T-helper 2 cell treated with Interferon-gamma antibody and Interleukin-4, amounts not matched to agents 100 ng/mL and 5 ng/mL, for 36 hours (primary cell): ENCODE measurements at regions not wholly inside any gene's neighbourhood (a gene's known extent, or its start where the extent isn't known, plus 50 kb on each side); places are given as distances from the start of the nearest gene placed in this dataset.

Experiments
- intact Hi-C: fragments of 100-400 bp; cut with micrococcal nuclease; formaldehyde crosslinking; loops from one replicate; pipeline ENCODE4 v1.15.1; 2023

- intact Hi-C loops: no loop called here
Measured at GRCh38 chr2:150716186-150716585, 228.7 kb upstream of the RND3 start.

GRCh38 chr2:150715501-150715900 lies 228.0 kb upstream of the RND3 start:
- intact Hi-C loops: no loop called here

GRCh38 chr2:150710916-150711315 lies 223.4 kb upstream of the RND3 start:
- intact Hi-C loops: no loop called here

GRCh38 chr2:150710041-150710440 lies 222.6 kb upstream of the RND3 start:
- intact Hi-C loops: no loop called here

- intact Hi-C loops: no loop called here
Measured at GRCh38 chr2:150706561-150706960, 219.1 kb upstream of the RND3 start.

GRCh38 chr2:150705767-150706166 lies 218.3 kb upstream of the RND3 start:
- intact Hi-C loops: no loop called here

GRCh38 chr2:150705357-150705756 lies 217.9 kb upstream of the RND3 start:
- intact Hi-C loops: no loop called here

- intact Hi-C loops: no loop called here
Measured at GRCh38 chr2:150702791-150703190, 215.3 kb upstream of the RND3 start.

GRCh38 chr2:150700666-150701580 lies 213.5 kb upstream of the RND3 start:
- intact Hi-C loops: no loop called here

- intact Hi-C loops: no loop called here
Measured at GRCh38 chr2:150699218-150699617, 211.8 kb upstream of the RND3 start.

GRCh38 chr2:150698016-150698661 lies 210.7 kb upstream of the RND3 start:
- intact Hi-C loops: no loop called here

GRCh38 chr2:150697596-150697995 lies 210.1 kb upstream of the RND3 start:
- intact Hi-C loops: no loop called here

- intact Hi-C loops: no loop called here
Measured at GRCh38 chr2:150695451-150696135, 208.1 kb upstream of the RND3 start.

GRCh38 chr2:150693556-150693955 lies 206.1 kb upstream of the RND3 start:
- intact Hi-C loops: no loop called here

- intact Hi-C loops: no loop called here
Measured at GRCh38 chr2:150690870-150691269, 203.4 kb upstream of the RND3 start.

GRCh38 chr2:150690261-150690660 lies 202.8 kb upstream of the RND3 start:
- intact Hi-C loops: no loop called here

GRCh38 chr2:150689590-150689989 lies 202.1 kb upstream of the RND3 start:
- intact Hi-C loops: no loop called here

GRCh38 chr2:150688016-150688415 lies 200.5 kb upstream of the RND3 start:
- intact Hi-C loops: no loop called here

- intact Hi-C loops: no loop called here
Measured at GRCh38 chr2:150686391-150686790, 198.9 kb upstream of the RND3 start.

GRCh38 chr2:150681120-150681804 lies 193.8 kb upstream of the RND3 start:
- intact Hi-C loops: no loop called here

GRCh38 chr2:150679456-150680120 lies 192.1 kb upstream of the RND3 start:
- intact Hi-C loops: no loop called here
